Tibial artery (tissue), 4 donors: ENCODE measurements at regions not wholly inside any gene's neighbourhood (a gene's known extent, or its start where the extent isn't known, plus 50 kb on each side); places are given as distances from the start of the nearest gene placed in this dataset.

Source experiments
- DNase-seq, 2 donors: peaks; one replicate each; pipeline ENCODE4 v3.0.0-alpha.2; 2019
- H3K27ac ChIP-seq, 2 donors: fragments of 200-600 bp; sonication (generic) in 1 of 2; 1 replicate in 1 of 2; 2 replicates in 1 of 2; pipeline ENCODE4 v1.5.1; 2018 to 2019; ENCODE audit warnings: mild to moderate bottlenecking in 1 of 2
- H3K27me3 ChIP-seq, 2 donors: fragments of 200-600 bp; sonication (generic) in 1 of 2; one replicate each; pipeline versions ENCODE4 v1.5.1 to v1.6.0; 2016 to 2019
- H3K36me3 ChIP-seq, 3 donors: fragments of 200-600 bp; sonication (generic) in 2 of 3; one replicate each; pipeline ENCODE4 v1.5.1; 2016 to 2019; ENCODE audit warnings: mild to moderate bottlenecking in 2 of 3
- H3K4me1 ChIP-seq, 4 donors: fragments of 200-600 bp; sonication (generic) in 2 of 4; 1 replicate in 3 of 4; 2 replicates in 1 of 4; pipeline ENCODE4 v1.5.1; 2016 to 2019
- H3K4me3 ChIP-seq, 2 donors: fragments of 200-600 bp; sonication (generic) in 1 of 2; 1 replicate in 1 of 2; 2 replicates in 1 of 2; pipeline ENCODE4 v1.5.1; 2018 to 2019; ENCODE audit warnings: mild to moderate bottlenecking in 2 of 2
- H3K9me3 ChIP-seq, 3 donors: fragments of 200-600 bp; sonication (generic) in 1 of 3; one replicate each; pipeline ENCODE4 v1.5.1; 2016 to 2019
- CTCF ChIP-seq, 2 experiments: fragments of 200-600 bp in 1 of 2; fragments of 450-650 bp in 1 of 2; IDR thresholded peaks; one replicate each; pipeline ENCODE4 v1.5.1; 2017 to 2019; ENCODE audit warnings: antibody characterized with exemption in 2 of 2, mild to moderate bottlenecking in 1 of 2, moderate library complexity in 1 of 2
- intact Hi-C: fragments of 100-400 bp; cut with DNase I; formaldehyde crosslinking; loops from one replicate; pipeline ENCODE4 v1.15.0; 2023; ENCODE audit warnings: low total_unique reads

- Histone ChIP-seq H3K27ac (no peak overlapping the region), H3K4me3 (no peak overlapping the region), H3K9me3 (no peaks in the 10 kb centered on the region), H3K36me3 (no peaks in the 10 kb centered on the region), H3K4me1 (peaks cover 0 to under 1% (median 0%) of the 10 kb centered on the region in 4 donors), H3K27me3 (no peaks in the 10 kb centered on the region)
- no peak for TF ChIP-seq CTCF (IDR thresholded peaks at IDR 0.05)
- intact Hi-C loops = loop anchor here (10.0 kb wide), 1 partner anchor 494 kb away; no protein-coding TSS in a partner anchor
- DNase-seq = no peak
Measured at GRCh38 chr2:65558743-65559142, 126.3 kb upstream of the SPRED2 start.

GRCh38 chr2:65557616-65558573, 125.5 kb upstream of the SPRED2 start:
- TF ChIP-seq CTCF (IDR thresholded peaks at IDR 0.05) = no peak
- intact Hi-C loops = loop anchor here (10.0 kb wide), 1 partner anchor 493 kb away; no protein-coding TSS in a partner anchor
- Histone ChIP-seq H3K36me3 (no peaks in the 10 kb centered on the region), H3K4me1 (peaks cover 0 to 5% (median 2%) of the 10 kb centered on the region in 4 donors), H3K9me3 (no peaks in the 10 kb centered on the region), H3K27ac (no peak overlapping the region), H3K4me3 (no peak overlapping the region), H3K27me3 (no peaks in the 10 kb centered on the region)
- peak in 1 of 2 donors; percentile 24 for DNase-seq

GRCh38 chr2:65554765-65555591, 122.6 kb upstream of the SPRED2 start:
- Histone ChIP-seq H3K36me3 (no peaks in the 10 kb centered on the region), H3K4me3 (no peak overlapping the region), H3K4me1 (peaks cover 0 to 5% (median 2%) of the 10 kb centered on the region in 4 donors), H3K9me3 (no peaks in the 10 kb centered on the region), H3K27me3 (no peaks in the 10 kb centered on the region), H3K27ac (no peak overlapping the region)
- intact Hi-C loops = loop anchor here (10.0 kb wide), 1 partner anchor 490 kb away; no protein-coding TSS in a partner anchor
- peak in 1 of 2 donors; percentile 41 for DNase-seq
- no peak for TF ChIP-seq CTCF (IDR thresholded peaks at IDR 0.05)

- Histone ChIP-seq H3K36me3 (no peaks in the 10 kb centered on the region), H3K27ac (no peak overlapping the region), H3K4me3 (no peak overlapping the region), H3K27me3 (no peaks in the 10 kb centered on the region), H3K4me1 (peaks cover 0 to 5% (median 2%) of the 10 kb centered on the region in 4 donors), H3K9me3 (no peaks in the 10 kb centered on the region)
- peak in 1 of 2 donors; percentile 34 for DNase-seq
- TF ChIP-seq CTCF (IDR thresholded peaks at IDR 0.05) = no peak
- intact Hi-C loops = loop anchor here (10.0 kb wide), 1 partner anchor 489 kb away; no protein-coding TSS in a partner anchor
Measured at GRCh38 chr2:65553504-65554074, 121.2 kb upstream of the SPRED2 start.

GRCh38 chr2:65551528-65551927, 119.1 kb upstream of the SPRED2 start:
- no peak for DNase-seq
- H3K4me1 ChIP-seq = peaks cover 0 to 5% (median 2%) of the 10 kb centered on the region in 4 donors
- H3K27ac ChIP-seq = no peak overlapping the region
- H3K36me3 ChIP-seq = no peaks in the 10 kb centered on the region
- intact Hi-C loops = loop anchor here (10.0 kb wide), 1 partner anchor 487 kb away; no protein-coding TSS in a partner anchor
- H3K4me3 ChIP-seq = no peak overlapping the region
- H3K27me3 ChIP-seq = no peaks in the 10 kb centered on the region
- no peak for TF ChIP-seq CTCF (IDR thresholded peaks at IDR 0.05)
- no peaks in the 10 kb centered on the region for H3K9me3 ChIP-seq
